ENCODE measurements at regions not wholly inside any gene's neighbourhood (a gene's known extent, or its start where the extent isn't known, plus 50 kb on each side); places are given as distances from the start of the nearest gene placed in this dataset.

GRCh38 chr1:81681601-81682266 lies 119.0 kb upstream of the ADGRL2 start:
- DNase-seq (ENCODE audit: extremely low spot score), result no peak
- H3K27ac ChIP-seq (replicated peaks in 1 of 4), result peak overlapping the region in 1 of 4 donors; percentile 13
- no peaks in the 10 kb centered on the region for H3K36me3 ChIP-seq
- H3K9me3 ChIP-seq, result no peaks in the 10 kb centered on the region
- TF ChIP-seq POLR2AphosphoS5 (IDR thresholded peaks at IDR 0.05), result no peak
- TF ChIP-seq EP300 (IDR thresholded peaks at IDR 0.05), result no peak
- no peak for TF ChIP-seq POLR2A (IDR thresholded peaks at IDR 0.05; ENCODE audit: low read depth)
- TF ChIP-seq CTCF (IDR thresholded peaks at IDR 0.05), result no peak
- peaks cover 15 to 29% (median 18%) of the 10 kb centered on the region in 4 donors for H3K4me1 ChIP-seq
- H3K27me3 ChIP-seq, result no peaks in the 10 kb centered on the region
- H3K4me3 ChIP-seq, result no peak overlapping the region
- 10% methylated on average over 3 of the region's 3 CpGs for WGBS
- intact Hi-C loops (cut with DNase I), result no loop called here

- intact Hi-C loops (cut with DNase I), result no loop called here
- 26% methylated on average over 2 of the region's 2 CpGs for WGBS
- peak overlapping the region in 1 of 4 donors; percentile 13 for H3K27ac ChIP-seq (replicated peaks in 1 of 4)
These were observed 119.6 kb upstream of the ADGRL2 start for GRCh38 chr1:81681114-81681513.

GRCh38 chr1:81679942-81680341 lies 120.8 kb upstream of the ADGRL2 start:
- Histone ChIP-seq H3K4me1 (peaks cover 15 to 29% (median 18%) of the 10 kb centered on the region in 4 donors), H3K27me3 (no peaks in the 10 kb centered on the region), H3K36me3 (no peaks in the 10 kb centered on the region), H3K4me3 (peak overlapping the region in 2 of 4 donors; percentile 9 to 13), H3K9me3 (no peaks in the 10 kb centered on the region), H3K27ac (replicated peaks in 1 of 4) (no peak overlapping the region)
- DNase-seq (ENCODE audit: extremely low spot score), result no peak
- WGBS, result 72% methylated on average over 3 of the region's 3 CpGs
- intact Hi-C loops (cut with DNase I), result no loop called here
- TF ChIP-seq EP300 (IDR thresholded peaks at IDR 0.05) (no peak), POLR2AphosphoS5 (IDR thresholded peaks at IDR 0.05) (no peak), CTCF (IDR thresholded peaks at IDR 0.05) (no peak), POLR2A (IDR thresholded peaks at IDR 0.05; ENCODE audit: low read depth) (no peak)

More at GRCh38 chr1:81681114-81681513, 119.6 kb upstream of the ADGRL2 start:
- H3K36me3 ChIP-seq, result no peaks in the 10 kb centered on the region
- DNase-seq (ENCODE audit: extremely low spot score), result no peak
- H3K4me3 ChIP-seq, result no peak overlapping the region
- TF ChIP-seq EP300 (IDR thresholded peaks at IDR 0.05) (no peak), CTCF (IDR thresholded peaks at IDR 0.05) (no peak), POLR2A (IDR thresholded peaks at IDR 0.05; ENCODE audit: low read depth) (no peak)
- H3K9me3 ChIP-seq, result no peaks in the 10 kb centered on the region
- no peaks in the 10 kb centered on the region for H3K27me3 ChIP-seq
- H3K4me1 ChIP-seq, result peaks cover 15 to 29% (median 18%) of the 10 kb centered on the region in 4 donors

GRCh38 chr1:81678779-81679178 lies 122.0 kb upstream of the ADGRL2 start:
- no peak for TF ChIP-seq POLR2A (IDR thresholded peaks at IDR 0.05; ENCODE audit: low read depth)
- TF ChIP-seq EP300 (IDR thresholded peaks at IDR 0.05), result no peak
- TF ChIP-seq POLR2AphosphoS5 (IDR thresholded peaks at IDR 0.05), result no peak
- no peak for TF ChIP-seq CTCF (IDR thresholded peaks at IDR 0.05)
- Histone ChIP-seq H3K4me1 (peaks cover 15 to 29% (median 18%) of the 10 kb centered on the region in 4 donors), H3K36me3 (no peaks in the 10 kb centered on the region), H3K9me3 (no peaks in the 10 kb centered on the region), H3K27me3 (no peaks in the 10 kb centered on the region), H3K4me3 (no peak overlapping the region), H3K27ac (replicated peaks in 1 of 4) (no peak overlapping the region)
- intact Hi-C loops (cut with DNase I), result no loop called here
- 72% methylated on average over 3 of the region's 3 CpGs for WGBS
- no peak for DNase-seq (ENCODE audit: extremely low spot score)

GRCh38 chr1:81672766-81673165 lies 128.0 kb upstream of the ADGRL2 start:
- no peak for DNase-seq (ENCODE audit: extremely low spot score)
- intact Hi-C loops (cut with DNase I), result no loop called here
- no peaks in the 10 kb centered on the region for H3K36me3 ChIP-seq
- no peaks in the 10 kb centered on the region for H3K9me3 ChIP-seq
- H3K4me1 ChIP-seq, result peaks cover 14 to 19% (median 17%) of the 10 kb centered on the region in 4 donors
- no peak overlapping the region for H3K4me3 ChIP-seq
- no peaks in the 10 kb centered on the region for H3K27me3 ChIP-seq
- TF ChIP-seq CTCF (IDR thresholded peaks at IDR 0.05), result no peak
- TF ChIP-seq POLR2AphosphoS5 (IDR thresholded peaks at IDR 0.05), result no peak
- TF ChIP-seq POLR2A (IDR thresholded peaks at IDR 0.05; ENCODE audit: low read depth), result no peak
- TF ChIP-seq EP300 (IDR thresholded peaks at IDR 0.05), result no peak
- no peak overlapping the region for H3K27ac ChIP-seq (replicated peaks in 1 of 4)
